Psoas muscle (tissue), 7 donors: ENCODE measurements at regions not wholly inside any gene's neighbourhood (a gene's known extent, or its start where the extent isn't known, plus 50 kb on each side); places are given as distances from the start of the nearest gene placed in this dataset.

Experiments
- ATAC-seq, 4 donors: fragments of 200-7000 bp; cut with Tn5 transposase; one replicate each; pipeline ENCODE4 v1.9.1; 2020; ENCODE audit warnings: moderate library complexity in 3 of 4, mild to moderate bottlenecking in 2 of 4
- DNase-seq, 2 donors: peaks; one replicate each; pipeline ENCODE4 v3.0.0-alpha.2; 2020
- H3K27ac ChIP-seq: fragments of 200-600 bp; one replicate; pipeline ENCODE4 v1.8.0; 2022
- H3K27me3 ChIP-seq, 3 donors: fragments of 200-600 bp in 1 of 3; one replicate each; pipeline versions ENCODE4 v1.6.1 to v1.8.0; 2013 to 2022; ENCODE audit warnings: low read length in 2 of 3, mild to moderate bottlenecking in 2 of 3, moderate library complexity in 1 of 3; ENCODE audit not compliant: insufficient read depth in 3 of 3
- H3K36me3 ChIP-seq, 2 donors: fragments of 200-600 bp in 1 of 2; one replicate each; pipeline versions ENCODE4 v1.6.1 to v1.8.0; 2013 to 2022; ENCODE audit warnings: low read depth in 1 of 2, mild to moderate bottlenecking in 1 of 2, moderate library complexity in 1 of 2; ENCODE audit not compliant: insufficient read depth in 1 of 2
- H3K4me1 ChIP-seq: fragments of 200-600 bp; one replicate; pipeline ENCODE4 v1.8.0; 2022
- H3K4me3 ChIP-seq: fragments of 200-600 bp; one replicate; pipeline ENCODE4 v1.8.0; 2022; ENCODE audit warnings: mild to moderate bottlenecking
- H3K9me3 ChIP-seq: fragments of 200-600 bp; one replicate; pipeline ENCODE4 v1.8.0; 2022
- CTCF ChIP-seq: fragments of 200-600 bp; IDR thresholded peaks from one replicate; pipeline ENCODE4 v1.8.0; 2022; ENCODE audit warnings: antibody characterized with exemption
- WGBS, 3 donors: extraction: QIAGEN DNeasy Blood & Tissue Kit; methylation state at CpG; one replicate each; pipeline versions ENCODE4 v1.1.6 to v1.1.7; 2013; 5-methylcytosine and 5-hydroxymethylcytosine counted together
- intact Hi-C, 2 donors: fragments of 100-400 bp; cut with DNase I; formaldehyde crosslinking; loops; one replicate each; pipeline versions ENCODE4 v1.11.0 to v1.14.2; 2022
- donor health status: healthy with polysubstance abuse.
- donor health status: DM: no; HTN: no; CAD: no; lungs with moderate emphysema.
- donor health status: Bipolar disorder and iron deficiency.
- donor health status: healthy.
- donor health status: DM: yes; HTN: yes; CAD: no.
- donor health status: DM: no; HTN: no; CAD: no.
- donor health status: DM: yes; HTN: yes; CAD: no.

- Histone ChIP-seq H3K9me3 (no peaks in the 10 kb centered on the region), H3K4me3 (no peak overlapping the region), H3K27ac (no peak overlapping the region), H3K36me3 (no peaks in the 10 kb centered on the region), H3K27me3 (no peaks in the 10 kb centered on the region), H3K4me1 (no peaks in the 10 kb centered on the region)
- ATAC-seq (no peak), DNase-seq (no peak)
- 52 to 59% (median 58%) methylated on average over 8 of the region's 8 CpGs for WGBS, 3 donors
- TF ChIP-seq CTCF = no peak
- intact Hi-C loops = no loop called here
These were observed 194.1 kb downstream of the TMTC3 start for GRCh38 chr12:88336076-88336739.

- WGBS, 3 donors = 0% methylated on average over 1 of the region's 1 CpG
- DNase-seq (no peak), ATAC-seq (no peak)
- Histone ChIP-seq H3K27me3 (no peaks in the 10 kb centered on the region), H3K27ac (no peak overlapping the region), H3K9me3 (no peaks in the 10 kb centered on the region), H3K36me3 (no peaks in the 10 kb centered on the region), H3K4me1 (no peaks in the 10 kb centered on the region), H3K4me3 (no peak overlapping the region)
- no peak for TF ChIP-seq CTCF
- intact Hi-C loops = no loop called here
These were observed 196.4 kb downstream of the TMTC3 start for GRCh38 chr12:88338486-88338885.

GRCh38 chr12:88339254-88339949 lies 197.3 kb downstream of the TMTC3 start:
- TF ChIP-seq CTCF = no peak
- WGBS, 3 donors = 83 to 92% (median 89%) methylated on average over 1 of the region's 1 CpG
- intact Hi-C loops = no loop called here
- ATAC-seq = no peak
- Histone ChIP-seq H3K36me3 (no peaks in the 10 kb centered on the region), H3K27ac (no peak overlapping the region), H3K9me3 (no peaks in the 10 kb centered on the region), H3K4me1 (no peaks in the 10 kb centered on the region), H3K4me3 (no peak overlapping the region), H3K27me3 (no peaks in the 10 kb centered on the region)
- no peak for DNase-seq

- Histone ChIP-seq H3K4me3 (no peak overlapping the region), H3K9me3 (no peaks in the 10 kb centered on the region), H3K27ac (no peak overlapping the region), H3K36me3 (no peaks in the 10 kb centered on the region), H3K27me3 (no peaks in the 10 kb centered on the region), H3K4me1 (no peaks in the 10 kb centered on the region)
- no peak for ATAC-seq
- TF ChIP-seq CTCF = no peak
- DNase-seq = no peak
- intact Hi-C loops = no loop called here
- WGBS, 3 donors = 12 to 32% (median 29%) methylated on average over 1 of the region's 1 CpG
These were observed 197.9 kb downstream of the TMTC3 start for GRCh38 chr12:88339966-88340365.
